Brain microvascular endothelial cell (primary cell): ENCODE measurements at regions not wholly inside any gene's neighbourhood (a gene's known extent, or its start where the extent isn't known, plus 50 kb on each side); places are given as distances from the start of the nearest gene placed in this dataset.

Experiments
- DNase-seq: peaks from one replicate; pipeline ENCODE4 v3.0.0-alpha.2; 2020
- H3K27ac ChIP-seq: fragments of 250-450 bp; sonication (Bioruptor Pico); 2 replicates; pipeline ENCODE4 v1.5.1; 2020; ENCODE audit warnings: mild to moderate bottlenecking, moderate library complexity
- H3K27me3 ChIP-seq: fragments of 250-450 bp; sonication (Bioruptor Pico); replicated peaks from 2 replicates; pipeline ENCODE4 v1.5.1; 2020; ENCODE audit warnings: mild to moderate bottlenecking
- H3K36me3 ChIP-seq: fragments of 250-450 bp; sonication (Bioruptor Pico); replicated peaks from 2 replicates; pipeline ENCODE4 v1.5.1; 2020; ENCODE audit warnings: mild to moderate bottlenecking
- H3K4me3 ChIP-seq: 2 replicates; pipeline ENCODE4 v1.5.1; 2011; ENCODE audit warnings: low read depth, mild to moderate bottlenecking, control low read depth, low read length, moderate library complexity
- CTCF ChIP-seq: IDR thresholded peaks from 2 replicates; pipeline ENCODE4 v1.5.1; 2011; ENCODE audit warnings: low read depth, mild to moderate bottlenecking, moderate library complexity, low read length, control low read depth, inconsistent platforms; ENCODE audit errors: missing control alignments
- in situ Hi-C: cut with HindIII; loops from 2 replicates; pipeline ENCODE4 v1.10.0; 2017; ENCODE audit warnings: low sequenced_read_pairs, low pct_ligation_motif_present

DNA sequence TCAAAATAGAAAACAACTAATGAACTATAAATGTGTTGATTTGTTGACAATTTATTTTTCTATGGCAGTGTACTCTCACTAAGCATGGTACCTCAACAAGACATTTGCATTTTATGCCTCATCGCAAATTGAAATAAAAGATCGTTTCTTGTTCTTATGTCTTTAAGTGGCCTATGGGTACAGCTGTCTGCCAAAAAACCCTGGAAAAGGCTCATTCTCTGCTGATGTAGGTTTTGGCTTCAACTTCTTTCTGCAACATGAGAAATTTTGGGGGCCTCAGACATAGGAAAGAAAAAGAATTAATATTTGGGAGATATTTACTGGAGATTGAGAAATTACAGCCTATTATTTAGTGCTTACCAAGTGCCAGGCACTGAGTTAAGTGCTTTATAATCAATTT lies 205.1 kb upstream of the DPP10 start:
- H3K4me3 ChIP-seq: no peak overlapping the region
- no peaks in the 10 kb centered on the region for H3K36me3 ChIP-seq
- in situ Hi-C loops: no loop called here
- no peak for TF ChIP-seq CTCF
- H3K27me3 ChIP-seq: no peaks in the 10 kb centered on the region
- no peak for DNase-seq
- H3K27ac ChIP-seq: no peak overlapping the region

DNA sequence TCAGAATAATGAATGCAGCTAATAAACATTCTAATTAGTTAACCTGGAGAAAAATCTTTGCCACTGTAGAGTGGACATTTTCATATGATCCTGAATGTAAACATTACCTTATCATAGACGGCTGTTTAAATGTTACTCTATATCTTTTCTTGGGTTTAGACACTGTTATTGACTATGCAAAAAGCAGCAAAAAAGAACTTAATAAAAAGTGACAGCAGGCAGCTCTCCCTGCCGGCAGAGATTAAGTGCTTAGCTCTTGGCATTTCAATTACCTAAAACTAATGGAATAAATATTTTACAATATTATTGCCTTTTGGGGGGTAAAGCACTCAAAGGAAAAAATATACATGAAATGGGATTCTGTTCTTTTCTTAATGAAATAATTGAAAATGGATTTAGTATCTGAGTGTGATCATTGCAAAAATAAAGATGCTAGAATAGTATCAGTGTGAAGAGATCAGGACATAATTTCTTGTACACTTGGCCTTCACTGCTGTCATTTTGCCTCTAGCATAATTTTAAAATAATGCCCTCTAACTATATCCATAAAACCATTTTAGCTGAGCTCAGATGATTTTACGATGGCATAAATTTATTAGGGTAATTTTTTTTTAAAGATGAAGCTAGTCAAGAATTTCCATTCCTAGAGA lies 203.4 kb upstream of the DPP10 start:
- Histone ChIP-seq H3K27ac (no peak overlapping the region), H3K4me3 (no peak overlapping the region), H3K36me3 (no peaks in the 10 kb centered on the region), H3K27me3 (no peaks in the 10 kb centered on the region)
- in situ Hi-C loops: no loop called here
- no peak for DNase-seq
- no peak for TF ChIP-seq CTCF

DNA sequence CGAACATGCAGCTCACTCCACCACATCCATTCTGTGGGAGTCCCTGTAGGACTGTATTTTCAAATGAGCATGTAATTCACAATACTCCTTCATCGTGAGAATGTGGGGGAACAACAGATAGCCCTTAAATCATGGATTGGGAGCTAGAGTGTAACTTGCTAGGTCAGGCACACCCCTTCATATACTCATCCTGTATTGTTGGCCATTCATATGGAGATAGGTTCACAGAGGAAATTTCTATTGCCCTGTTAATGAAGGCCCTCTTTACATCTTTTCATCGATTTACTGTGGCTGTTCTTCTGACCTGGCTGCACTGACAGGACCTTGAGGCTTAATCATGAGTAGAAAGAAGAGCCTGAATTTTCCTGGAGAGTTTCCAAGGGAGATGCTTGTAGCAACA lies 193.8 kb upstream of the DPP10 start:
- TF ChIP-seq CTCF: no peak
- Histone ChIP-seq H3K4me3 (no peak overlapping the region), H3K36me3 (no peaks in the 10 kb centered on the region), H3K27ac (no peak overlapping the region), H3K27me3 (no peaks in the 10 kb centered on the region)
- in situ Hi-C loops: no loop called here
- DNase-seq: no peak

GRCh38 chr2:114252713-114253112 lies 189.7 kb upstream of the DPP10 start:
- H3K4me3 ChIP-seq: no peak overlapping the region
- no peak overlapping the region for H3K27ac ChIP-seq
- TF ChIP-seq CTCF: no peak
- no peak for DNase-seq
- H3K27me3 ChIP-seq: no peaks in the 10 kb centered on the region
- in situ Hi-C loops: no loop called here
- H3K36me3 ChIP-seq: no peaks in the 10 kb centered on the region

- Histone ChIP-seq H3K27me3 (no peaks in the 10 kb centered on the region), H3K4me3 (no peak overlapping the region), H3K36me3 (no peaks in the 10 kb centered on the region), H3K27ac (no peak overlapping the region)
- in situ Hi-C loops: no loop called here
- DNase-seq: no peak
- TF ChIP-seq CTCF: no peak
Measured at GRCh38 chr2:114254875-114255274, 187.6 kb upstream of the DPP10 start.

GRCh38 chr2:114259389-114259788 lies 183.1 kb upstream of the DPP10 start:
- no peak for DNase-seq
- no peak for TF ChIP-seq CTCF
- Histone ChIP-seq H3K27me3 (no peaks in the 10 kb centered on the region), H3K27ac (no peak overlapping the region), H3K36me3 (no peaks in the 10 kb centered on the region), H3K4me3 (no peak overlapping the region)
- in situ Hi-C loops: no loop called here
